HepG2 (cell line): ENCODE measurements at regions not wholly inside any gene's neighbourhood (a gene's known extent, or its start where the extent isn't known, plus 50 kb on each side); places are given as distances from the start of the nearest gene placed in this dataset.

ENCODE experiments used
- ATAC-seq: fragments of 200-7000 bp; cut with Tn5 transposase; 3 replicates; pipeline ENCODE4 v1.9.1; 2020; ENCODE audit warnings: mild to moderate bottlenecking, moderate library complexity
- BruUV-seq: library from RNA; stranded (reverse); fragments of 400-500 nt; replicated peaks from 2 replicates; lab custom pipeline; 2021; lab: Mats Ljungman, UMichigan
- CTCF ChIA-PET: fragments of 300-600 bp; formaldehyde crosslinking; extraction: SDS; loops from one replicate; lab custom pipeline; 2021; ENCODE audit warnings: low total read pairs, inconsistent platforms, low intra/inter-chr PET ratio; lab: Yijun Ruan, JAX
- POLR2A ChIA-PET: fragments of 350-600 bp; sonication (Branson Sonifier 250); formaldehyde crosslinking; loops from one replicate; lab custom pipeline; 2020; ENCODE audit warnings: antibody characterized with exemption, inconsistent platforms; lab: Yijun Ruan, JAX
- DNase-seq: peaks from one replicate; pipeline ENCODE4 v3.0.0-alpha.2; 2015; ENCODE audit warnings: low spot score
- FAIRE-seq: peaks from 3 replicates; lab custom pipeline; 2011; peaks lifted over from hg19 to GRCh38; lab: Jason Lieb, UNC
- H2AFZ ChIP-seq: one replicate; pipeline ENCODE4 v1.6.1; 2011; ENCODE audit warnings: low read length, inconsistent platforms
- H3K27ac ChIP-seq: fragments of 300-600 bp; 3 replicates; pipeline ENCODE4 v1.8.0; 2011; ENCODE audit warnings: mixed run types, mild to moderate bottlenecking, mixed read lengths, low read length, inconsistent platforms; ENCODE audit not compliant: insufficient read depth; ENCODE audit errors: extremely low read length
- H3K27me3 ChIP-seq, 2 experiments: fragments of 200-600 bp in 1 of 2; 2 replicates in 1 of 2; 3 replicates in 1 of 2; pipeline versions ENCODE4 v1.6.0 to v1.8.0; 2011; ENCODE audit warnings: low read length in 2 of 2, mild to moderate bottlenecking in 2 of 2, moderate library complexity in 2 of 2, inconsistent platforms in 1 of 2; ENCODE audit not compliant: insufficient read depth in 2 of 2, control insufficient read depth in 1 of 2
- H3K36me3 ChIP-seq, 2 experiments: fragments of 200-600 bp in 1 of 2; replicated peaks in 1 of 2; 2 replicates in 1 of 2; 3 replicates in 1 of 2; pipeline versions ENCODE4 v1.5.1 to v1.8.0; 2011; ENCODE audit warnings: low read length in 2 of 2, inconsistent platforms in 1 of 2; ENCODE audit not compliant: insufficient read depth in 2 of 2, control insufficient read depth in 1 of 2
- H3K4me1 ChIP-seq: 2 replicates; pipeline ENCODE4 v1.5.1; 2012; ENCODE audit warnings: low read length, inconsistent platforms; ENCODE audit not compliant: insufficient read depth
- H3K4me2 ChIP-seq: 2 replicates; pipeline ENCODE4 v1.6.0; 2011; ENCODE audit warnings: low read depth, low read length, inconsistent platforms
- H3K4me3 ChIP-seq, 3 experiments: fragments of 200-600 bp in 1 of 3; sonication (generic), shearing (Covaris generic) in 1 of 3; replicated peaks in 1 of 3; 2 replicates each; pipeline ENCODE4 v1.5.1; 2011 to 2016; ENCODE audit warnings: low read length in 3 of 3, inconsistent platforms in 2 of 3, low read depth in 2 of 3, mild to moderate bottlenecking in 2 of 3, control low read depth in 1 of 3, mixed read lengths in 1 of 3; ENCODE audit not compliant: insufficient read depth in 1 of 3
- H3K79me2 ChIP-seq: one replicate; pipeline ENCODE4 v1.6.1; 2011; ENCODE audit warnings: low read length, inconsistent platforms; ENCODE audit not compliant: insufficient read depth
- H3K9ac ChIP-seq: 2 replicates; pipeline ENCODE4 v1.6.0; 2011; ENCODE audit warnings: mild to moderate bottlenecking, low read depth, low read length, inconsistent platforms; ENCODE audit not compliant: insufficient read depth
- H3K9me3 ChIP-seq: 2 replicates; pipeline ENCODE4 v1.5.1; 2012; ENCODE audit warnings: mild to moderate bottlenecking, low read length
- H4K20me1 ChIP-seq: 2 replicates; pipeline ENCODE4 v1.6.0; 2011; ENCODE audit warnings: inconsistent platforms, mild to moderate bottlenecking, low read length, moderate library complexity; ENCODE audit not compliant: insufficient read depth
- IRF2 ChIP-seq: IDR thresholded peaks from 2 replicates; pipeline ENCODE4 v1.6.1; 2018; ENCODE audit warnings: missing genetic modification reagents, missing compliant biosample characterization
- KMT2A ChIP-seq: sonication (generic); formaldehyde crosslinking; IDR thresholded peaks from 2 replicates; pipeline ENCODE4 v1.4.0; 2020; ENCODE audit warnings: missing genetic modification reagents
- ZEB1 ChIP-seq: IDR thresholded peaks from 2 replicates; pipeline ENCODE4 v1.6.1; 2012; ENCODE audit warnings: mild to moderate bottlenecking, low read depth, inconsistent platforms; ENCODE audit not compliant: insufficient replicate concordance
- ZNF354B ChIP-seq: sonication (generic); formaldehyde crosslinking; IDR thresholded peaks from 2 replicates; pipeline ENCODE4 v1.8.0; 2022; ENCODE audit warnings: mild to moderate bottlenecking, missing genetic modification reagents
- ZNF879 ChIP-seq: sonication (generic); formaldehyde crosslinking; IDR thresholded peaks from 2 replicates; pipeline ENCODE4 v1.8.1; 2023; ENCODE audit warnings: missing genetic modification reagents
- ZSCAN25 ChIP-seq: sonication (generic); formaldehyde crosslinking; IDR thresholded peaks from 2 replicates; pipeline ENCODE4 v1.8.0; 2022; ENCODE audit warnings: mild to moderate bottlenecking, missing genetic modification reagents
- WGBS: methylation state at CpG from one replicate; pipeline ENCODE4 v1.1.6; 2017; ENCODE audit warnings: low lambda C conversion rate; 5-methylcytosine and 5-hydroxymethylcytosine counted together
- in situ Hi-C: cut with HindIII; loops from 2 replicates; pipeline ENCODE4 v1.10.0; 2017; ENCODE audit warnings: low pct_unique_long_range_greater_than_20kb; ENCODE audit not compliant: extremely low pct_ligation_motif_present
- intact Hi-C: fragments of 100-400 bp; cut with micrococcal nuclease; formaldehyde crosslinking; loops from one replicate; pipeline ENCODE4 v1.10.0; 2022; ENCODE audit not compliant: unreplicated experiment
- TF ChIP-seq, protein P1 (sequence below): sonication (generic); formaldehyde crosslinking; IDR thresholded peaks from 2 replicates; pipeline ENCODE4 v1.5.0; 2020; ENCODE audit warnings: missing genetic modification reagents
- TF ChIP-seq, protein P2 (sequence below): sonication (generic); formaldehyde crosslinking; IDR thresholded peaks from 2 replicates; pipeline ENCODE4 v1.5.1; 2020; ENCODE audit warnings: mild to moderate bottlenecking, missing genetic modification reagents, borderline replicate concordance
- TF ChIP-seq, protein P3 (sequence below): sonication (generic); formaldehyde crosslinking; conservative IDR thresholded peaks from 2 replicates; pipeline ENCODE4 v1.8.0; 2022; ENCODE audit warnings: mild to moderate bottlenecking, moderate library complexity, missing genetic modification reagents
- TF ChIP-seq, protein P4 (sequence below): sonication (generic); formaldehyde crosslinking; IDR thresholded peaks from 2 replicates; pipeline ENCODE4 v1.4.0; 2020; ENCODE audit warnings: missing genetic modification reagents
- TF ChIP-seq, protein P5 (sequence below): IDR thresholded peaks from 2 replicates; pipeline ENCODE4 v1.6.1; 2016; ENCODE audit warnings: mild to moderate bottlenecking, missing biosample characterization, missing genetic modification reagents
- TF ChIP-seq, protein P6 (sequence below): sonication (generic); formaldehyde crosslinking; IDR thresholded peaks from 2 replicates; pipeline ENCODE4 v1.4.0; 2020; ENCODE audit warnings: mild to moderate bottlenecking, missing genetic modification reagents

DNA sequence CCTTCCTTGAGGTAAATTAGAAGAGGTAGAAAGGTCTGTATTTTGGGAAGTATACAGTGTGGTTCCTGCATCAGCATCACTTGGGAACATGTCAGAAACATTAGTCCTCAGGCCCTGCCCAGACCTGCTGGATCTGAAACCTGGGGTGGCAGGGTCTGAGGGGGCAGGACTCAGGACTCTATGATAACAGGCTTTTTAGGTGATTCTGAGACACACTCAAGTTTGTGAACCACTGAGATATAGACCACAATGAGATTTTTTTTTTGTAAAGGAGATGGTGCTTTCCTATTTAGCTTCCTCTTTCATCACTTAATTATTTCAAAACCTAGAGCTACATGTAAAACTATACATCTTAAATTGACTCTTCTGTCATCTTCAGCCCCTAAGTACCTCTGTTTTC, 262.7 kb upstream of the SPOPL start (continued):
- TF ChIP-seq, protein P1, sequence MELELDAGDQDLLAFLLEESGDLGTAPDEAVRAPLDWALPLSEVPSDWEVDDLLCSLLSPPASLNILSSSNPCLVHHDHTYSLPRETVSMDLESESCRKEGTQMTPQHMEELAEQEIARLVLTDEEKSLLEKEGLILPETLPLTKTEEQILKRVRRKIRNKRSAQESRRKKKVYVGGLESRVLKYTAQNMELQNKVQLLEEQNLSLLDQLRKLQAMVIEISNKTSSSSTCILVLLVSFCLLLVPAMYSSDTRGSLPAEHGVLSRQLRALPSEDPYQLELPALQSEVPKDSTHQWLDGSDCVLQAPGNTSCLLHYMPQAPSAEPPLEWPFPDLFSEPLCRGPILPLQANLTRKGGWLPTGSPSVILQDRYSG (CRISPR knock-in tag) = no peak
- no peak for TF ChIP-seq ZNF354B (CRISPR knock-in tag)

GRCh38 chr2:138239902-138240491, 261.6 kb upstream of the SPOPL start:
- in situ Hi-C loops (no loop called here), intact Hi-C loops (no loop called here)
- Histone ChIP-seq H4K20me1 (no peaks in the 10 kb centered on the region), H2AFZ (no peak overlapping the region), H3K79me2 (no peaks in the 10 kb centered on the region), H3K4me2 (no peak overlapping the region), H3K4me3 (no peak overlapping the region), H3K27ac (no peak overlapping the region), H3K27me3 (no peaks in the 10 kb centered on the region), H3K9me3 (no peaks in the 10 kb centered on the region), H3K9ac (no peak overlapping the region), H3K4me1 (0 out of 2 replicates have a peak, but pooled peaks cover under 1% of the 10 kb centered on the region), H3K36me3 (no peaks in the 10 kb centered on the region)
- CTCF ChIA-PET = no interaction called here
- 74% methylated on average over 2 of the region's 2 CpGs for WGBS
- FAIRE-seq (no peak), ATAC-seq (no peak), DNase-seq (no peak)
- POLR2A ChIA-PET = no interaction called here
- BruUV-seq = no TSS peak
- TF ChIP-seq, protein P2, sequence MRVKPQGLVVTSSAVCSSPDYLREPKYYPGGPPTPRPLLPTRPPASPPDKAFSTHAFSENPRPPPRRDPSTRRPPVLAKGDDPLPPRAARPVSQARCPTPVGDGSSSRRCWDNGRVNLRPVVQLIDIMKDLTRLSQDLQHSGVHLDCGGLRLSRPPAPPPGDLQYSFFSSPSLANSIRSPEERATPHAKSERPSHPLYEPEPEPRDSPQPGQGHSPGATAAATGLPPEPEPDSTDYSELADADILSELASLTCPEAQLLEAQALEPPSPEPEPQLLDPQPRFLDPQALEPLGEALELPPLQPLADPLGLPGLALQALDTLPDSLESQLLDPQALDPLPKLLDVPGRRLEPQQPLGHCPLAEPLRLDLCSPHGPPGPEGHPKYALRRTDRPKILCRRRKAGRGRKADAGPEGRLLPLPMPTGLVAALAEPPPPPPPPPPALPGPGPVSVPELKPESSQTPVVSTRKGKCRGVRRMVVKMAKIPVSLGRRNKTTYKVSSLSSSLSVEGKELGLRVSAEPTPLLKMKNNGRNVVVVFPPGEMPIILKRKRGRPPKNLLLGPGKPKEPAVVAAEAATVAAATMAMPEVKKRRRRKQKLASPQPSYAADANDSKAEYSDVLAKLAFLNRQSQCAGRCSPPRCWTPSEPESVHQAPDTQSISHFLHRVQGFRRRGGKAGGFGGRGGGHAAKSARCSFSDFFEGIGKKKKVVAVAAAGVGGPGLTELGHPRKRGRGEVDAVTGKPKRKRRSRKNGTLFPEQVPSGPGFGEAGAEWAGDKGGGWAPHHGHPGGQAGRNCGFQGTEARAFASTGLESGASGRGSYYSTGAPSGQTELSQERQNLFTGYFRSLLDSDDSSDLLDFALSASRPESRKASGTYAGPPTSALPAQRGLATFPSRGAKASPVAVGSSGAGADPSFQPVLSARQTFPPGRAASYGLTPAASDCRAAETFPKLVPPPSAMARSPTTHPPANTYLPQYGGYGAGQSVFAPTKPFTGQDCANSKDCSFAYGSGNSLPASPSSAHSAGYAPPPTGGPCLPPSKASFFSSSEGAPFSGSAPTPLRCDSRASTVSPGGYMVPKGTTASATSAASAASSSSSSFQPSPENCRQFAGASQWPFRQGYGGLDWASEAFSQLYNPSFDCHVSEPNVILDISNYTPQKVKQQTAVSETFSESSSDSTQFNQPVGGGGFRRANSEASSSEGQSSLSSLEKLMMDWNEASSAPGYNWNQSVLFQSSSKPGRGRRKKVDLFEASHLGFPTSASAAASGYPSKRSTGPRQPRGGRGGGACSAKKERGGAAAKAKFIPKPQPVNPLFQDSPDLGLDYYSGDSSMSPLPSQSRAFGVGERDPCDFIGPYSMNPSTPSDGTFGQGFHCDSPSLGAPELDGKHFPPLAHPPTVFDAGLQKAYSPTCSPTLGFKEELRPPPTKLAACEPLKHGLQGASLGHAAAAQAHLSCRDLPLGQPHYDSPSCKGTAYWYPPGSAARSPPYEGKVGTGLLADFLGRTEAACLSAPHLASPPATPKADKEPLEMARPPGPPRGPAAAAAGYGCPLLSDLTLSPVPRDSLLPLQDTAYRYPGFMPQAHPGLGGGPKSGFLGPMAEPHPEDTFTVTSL (CRISPR knock-in tag) = no peak
- TF ChIP-seq, protein P3, sequence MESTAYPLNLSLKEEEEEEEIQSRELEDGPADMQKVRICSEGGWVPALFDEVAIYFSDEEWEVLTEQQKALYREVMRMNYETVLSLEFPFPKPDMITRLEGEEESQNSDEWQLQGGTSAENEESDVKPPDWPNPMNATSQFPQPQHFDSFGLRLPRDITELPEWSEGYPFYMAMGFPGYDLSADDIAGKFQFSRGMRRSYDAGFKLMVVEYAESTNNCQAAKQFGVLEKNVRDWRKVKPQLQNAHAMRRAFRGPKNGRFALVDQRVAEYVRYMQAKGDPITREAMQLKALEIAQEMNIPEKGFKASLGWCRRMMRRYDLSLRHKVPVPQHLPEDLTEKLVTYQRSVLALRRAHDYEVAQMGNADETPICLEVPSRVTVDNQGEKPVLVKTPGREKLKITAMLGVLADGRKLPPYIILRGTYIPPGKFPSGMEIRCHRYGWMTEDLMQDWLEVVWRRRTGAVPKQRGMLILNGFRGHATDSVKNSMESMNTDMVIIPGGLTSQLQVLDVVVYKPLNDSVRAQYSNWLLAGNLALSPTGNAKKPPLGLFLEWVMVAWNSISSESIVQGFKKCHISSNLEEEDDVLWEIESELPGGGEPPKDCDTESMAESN = no peak
- no peak for TF ChIP-seq ZSCAN25 (CRISPR knock-in tag)
- no peak for TF ChIP-seq KMT2A
- TF ChIP-seq, protein P4, sequence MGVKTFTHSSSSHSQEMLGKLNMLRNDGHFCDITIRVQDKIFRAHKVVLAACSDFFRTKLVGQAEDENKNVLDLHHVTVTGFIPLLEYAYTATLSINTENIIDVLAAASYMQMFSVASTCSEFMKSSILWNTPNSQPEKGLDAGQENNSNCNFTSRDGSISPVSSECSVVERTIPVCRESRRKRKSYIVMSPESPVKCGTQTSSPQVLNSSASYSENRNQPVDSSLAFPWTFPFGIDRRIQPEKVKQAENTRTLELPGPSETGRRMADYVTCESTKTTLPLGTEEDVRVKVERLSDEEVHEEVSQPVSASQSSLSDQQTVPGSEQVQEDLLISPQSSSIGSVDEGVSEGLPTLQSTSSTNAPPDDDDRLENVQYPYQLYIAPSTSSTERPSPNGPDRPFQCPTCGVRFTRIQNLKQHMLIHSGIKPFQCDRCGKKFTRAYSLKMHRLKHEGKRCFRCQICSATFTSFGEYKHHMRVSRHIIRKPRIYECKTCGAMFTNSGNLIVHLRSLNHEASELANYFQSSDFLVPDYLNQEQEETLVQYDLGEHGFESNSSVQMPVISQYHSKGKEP (CRISPR knock-in tag) = no peak
- no peak for TF ChIP-seq ZNF879 (CRISPR knock-in tag)
- TF ChIP-seq, protein P5, sequence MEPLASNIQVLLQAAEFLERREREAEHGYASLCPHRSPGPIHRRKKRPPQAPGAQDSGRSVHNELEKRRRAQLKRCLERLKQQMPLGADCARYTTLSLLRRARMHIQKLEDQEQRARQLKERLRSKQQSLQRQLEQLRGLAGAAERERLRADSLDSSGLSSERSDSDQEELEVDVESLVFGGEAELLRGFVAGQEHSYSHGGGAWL (CRISPR knock-in tag) = no peak
- no peak for TF ChIP-seq IRF2 (CRISPR knock-in tag)
- TF ChIP-seq, protein P6, sequence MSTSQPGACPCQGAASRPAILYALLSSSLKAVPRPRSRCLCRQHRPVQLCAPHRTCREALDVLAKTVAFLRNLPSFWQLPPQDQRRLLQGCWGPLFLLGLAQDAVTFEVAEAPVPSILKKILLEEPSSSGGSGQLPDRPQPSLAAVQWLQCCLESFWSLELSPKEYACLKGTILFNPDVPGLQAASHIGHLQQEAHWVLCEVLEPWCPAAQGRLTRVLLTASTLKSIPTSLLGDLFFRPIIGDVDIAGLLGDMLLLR = no peak
- TF ChIP-seq ZEB1 = no peak
